MM.1S (cell line): ENCODE measurements at regions not wholly inside any gene's neighbourhood (a gene's known extent, or its start where the extent isn't known, plus 50 kb on each side); places are given as distances from the start of the nearest gene placed in this dataset.

Experiments used
- CTCF ChIP-seq: fragments of 300-600 bp; sonication (generic); IDR thresholded peaks from 2 replicates; pipeline ENCODE4 v1.5.1; 2016; ENCODE audit warnings: antibody characterized with exemption, low read length, mixed read lengths
- EZH2 ChIP-seq: fragments of 300-600 bp; sonication (generic); optimal IDR thresholded peaks from 2 replicates; pipeline ENCODE3; 2017; ENCODE audit warnings: low read depth, mild to moderate bottlenecking, antibody characterized with exemption, low read length, mixed read lengths

GRCh38 chr11:97641988-97642387 lies 1252.2 kb downstream of the JRKL start:
- TF ChIP-seq CTCF (no peak), EZH2 (no peak)
